Hepatic stellate cell (primary cell): ENCODE measurements at regions not wholly inside any gene's neighbourhood (a gene's known extent, or its start where the extent isn't known, plus 50 kb on each side); places are given as distances from the start of the nearest gene placed in this dataset.
"Not testable (repeated sequence)": the region's sequence is repeated elsewhere in the genome, so short reads cannot be mapped to it uniquely, and the experiment has no call there.

Experiments used
- DNase-seq: peaks from one replicate; pipeline ENCODE4 v3.0.0; 2011; ENCODE audit warnings: low spot score

DNA sequence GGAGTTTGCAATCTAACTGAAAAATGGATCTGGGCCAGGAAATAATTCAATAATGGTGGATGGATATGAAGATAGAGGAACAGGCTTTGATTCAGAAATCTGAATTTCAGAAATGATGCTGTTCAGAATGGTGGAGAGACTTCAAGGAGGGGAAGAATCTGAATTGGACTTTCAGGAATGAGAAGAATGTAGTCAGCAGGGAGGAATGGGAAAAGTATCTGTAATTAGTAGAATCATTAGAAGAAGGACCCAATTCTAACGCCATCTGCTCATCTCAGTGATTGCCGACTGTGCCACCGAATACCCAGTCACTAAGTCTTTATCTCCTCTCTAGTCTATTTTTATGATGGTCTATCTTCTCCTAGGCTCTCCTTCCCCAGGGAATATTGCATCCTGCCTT lies 363.2 kb downstream of the GALC start:
- DNase-seq = no peak

DNA sequence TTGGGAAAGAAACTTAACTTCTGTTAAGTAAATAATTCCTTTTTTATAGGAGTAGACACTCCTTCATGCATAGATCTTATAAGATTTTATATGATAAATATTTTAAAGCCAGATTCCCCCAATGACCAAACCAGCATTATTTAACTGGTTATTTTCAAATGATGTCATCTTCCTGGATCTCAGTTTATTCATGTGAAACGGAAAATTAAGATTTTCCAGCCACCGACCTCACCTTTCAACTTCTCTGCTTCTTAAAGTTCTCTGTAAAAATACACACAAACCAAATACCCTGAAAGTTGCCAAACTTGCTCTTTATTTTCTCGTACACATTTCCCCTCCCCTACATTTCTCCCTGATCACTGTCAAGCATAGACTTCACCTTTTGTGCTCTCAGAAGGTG lies 364.2 kb downstream of the GALC start:
- DNase-seq = no peak

DNA sequence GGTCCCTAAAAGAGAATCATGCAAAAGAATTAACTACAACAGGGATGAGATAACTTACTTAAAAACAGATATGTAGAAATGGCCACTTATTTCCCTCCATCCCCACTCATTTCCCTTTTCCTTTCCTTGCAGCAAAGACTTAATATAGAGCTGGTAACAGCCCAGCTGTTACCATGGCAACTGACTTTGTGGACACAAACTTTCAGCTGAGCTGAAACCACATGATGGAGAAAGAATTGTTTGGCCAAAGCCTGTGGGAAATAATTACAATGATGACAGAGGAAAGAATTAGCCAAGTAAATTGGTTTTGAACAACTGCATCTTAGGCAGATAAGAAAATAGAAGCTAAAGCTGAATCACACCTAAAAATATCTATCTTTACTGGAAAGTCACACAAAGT lies 364.9 kb downstream of the GALC start:
- no peak for DNase-seq

DNA sequence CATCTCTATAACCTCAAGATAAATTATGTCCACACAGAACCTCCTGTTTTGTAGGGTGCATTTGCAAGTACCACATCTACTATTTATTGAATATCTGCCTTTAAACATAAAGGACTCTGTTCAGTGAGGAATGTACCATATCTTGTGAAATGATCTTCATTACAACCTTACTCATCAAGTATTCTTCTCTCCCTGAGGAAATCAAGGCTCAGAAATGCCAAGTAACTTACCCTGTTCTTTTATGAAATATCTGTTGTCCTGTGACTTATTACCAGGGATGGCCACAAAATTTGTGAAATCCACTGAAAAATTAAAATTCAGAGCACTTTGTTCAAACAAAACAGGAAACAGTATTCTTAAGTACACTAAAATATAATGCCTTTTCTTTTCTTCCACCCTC lies 366.7 kb downstream of the GALC start:
- no peak for DNase-seq

DNA sequence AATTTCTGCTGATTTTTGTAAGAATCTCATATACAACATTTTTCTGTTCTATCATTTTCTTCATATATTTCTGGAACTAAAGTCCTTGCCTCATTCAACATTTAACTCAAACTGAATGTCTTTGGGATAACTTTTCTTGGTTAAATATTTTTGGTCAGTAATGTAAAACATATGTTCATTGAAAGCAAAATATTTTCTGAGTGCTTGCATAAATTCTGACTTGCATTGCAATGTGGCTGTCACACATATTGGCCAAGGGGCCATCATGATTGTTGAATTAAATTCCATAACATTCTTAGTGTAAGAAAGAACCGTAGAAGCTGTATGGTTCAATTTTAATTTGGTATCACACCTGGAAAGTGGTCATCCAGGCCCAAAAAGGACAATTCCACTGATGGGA lies 369.4 kb downstream of the GALC start:
- no peak for DNase-seq

DNA sequence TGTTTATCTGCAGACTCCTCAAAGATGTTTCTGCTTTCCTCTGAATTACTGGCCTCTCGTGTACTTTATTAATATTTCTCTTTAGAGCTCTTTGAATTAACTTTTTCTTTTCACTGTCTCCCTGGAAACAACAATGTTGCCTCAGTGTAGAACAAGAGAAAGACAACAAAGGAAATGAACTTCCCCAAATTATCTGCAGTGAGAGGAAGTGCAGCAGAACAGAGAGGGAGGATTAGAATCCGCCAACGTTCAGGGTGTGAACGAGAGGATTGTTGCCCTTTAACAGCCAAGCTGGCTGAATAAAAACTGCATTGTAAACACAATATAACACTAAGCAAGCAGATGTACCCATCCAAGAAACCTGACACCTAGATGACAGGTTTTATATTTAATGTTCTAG lies 375.9 kb downstream of the GALC start:
- DNase-seq = no peak

DNA sequence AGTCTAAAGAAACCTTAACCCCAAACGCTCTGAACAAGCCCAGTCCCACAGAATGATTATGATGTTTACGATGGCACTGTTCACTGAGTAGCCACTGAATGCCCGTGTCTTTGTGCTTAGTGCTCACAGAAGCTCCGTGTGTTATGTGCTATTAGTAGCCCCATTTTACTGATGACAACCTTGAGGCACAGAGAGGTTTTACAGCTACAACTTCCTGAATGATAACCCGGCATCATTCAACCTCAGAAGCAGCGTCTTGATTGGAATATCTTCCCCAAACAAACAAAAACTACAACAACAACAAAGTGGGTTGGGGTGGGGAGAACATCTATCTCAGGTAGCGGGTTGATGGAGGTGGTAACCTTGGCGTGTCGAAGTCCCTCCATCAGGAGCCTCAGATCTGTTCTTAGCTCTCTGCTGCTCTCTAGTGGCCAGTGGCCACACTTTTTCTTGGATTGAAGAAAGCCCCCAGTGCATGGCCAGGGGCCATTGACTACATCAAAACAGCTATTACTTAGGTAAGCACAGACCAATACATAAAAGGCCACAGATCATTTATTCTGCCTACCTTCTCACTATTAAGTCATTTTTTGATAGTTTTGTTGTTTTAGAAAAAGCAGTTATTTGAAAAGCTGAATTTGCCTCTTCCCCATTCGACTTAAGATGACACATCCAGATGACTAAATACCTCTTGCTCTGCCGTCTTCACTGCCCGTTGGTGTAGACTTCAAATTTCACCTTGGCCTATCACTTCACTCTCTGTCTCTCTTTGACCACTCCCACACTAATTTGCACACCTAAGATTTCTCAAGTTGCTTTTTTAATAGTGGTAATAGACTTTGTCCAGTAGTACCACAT lies 376.9 kb downstream of the GALC start:
- peak; percentile 3 for DNase-seq

DNA sequence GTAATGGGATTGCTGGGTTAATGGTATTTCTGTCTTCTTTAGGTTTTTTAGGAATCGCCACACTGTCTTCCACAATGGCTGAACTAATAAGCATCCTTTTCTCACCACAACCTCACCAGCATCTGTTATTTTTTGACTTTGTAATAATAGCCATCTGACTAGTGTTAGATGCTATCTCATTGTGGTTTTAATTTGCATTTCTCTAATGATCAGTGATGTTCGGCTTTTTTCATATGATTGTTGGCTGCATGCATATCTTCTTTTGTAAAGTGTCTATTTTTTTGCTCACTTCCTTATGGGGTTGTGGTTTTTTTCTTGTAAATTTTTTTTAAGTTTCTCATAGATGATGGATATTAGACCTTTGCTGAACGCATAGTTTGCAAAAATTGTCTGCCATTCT lies 377.9 kb downstream of the GALC start:
- DNase-seq = no peak

DNA sequence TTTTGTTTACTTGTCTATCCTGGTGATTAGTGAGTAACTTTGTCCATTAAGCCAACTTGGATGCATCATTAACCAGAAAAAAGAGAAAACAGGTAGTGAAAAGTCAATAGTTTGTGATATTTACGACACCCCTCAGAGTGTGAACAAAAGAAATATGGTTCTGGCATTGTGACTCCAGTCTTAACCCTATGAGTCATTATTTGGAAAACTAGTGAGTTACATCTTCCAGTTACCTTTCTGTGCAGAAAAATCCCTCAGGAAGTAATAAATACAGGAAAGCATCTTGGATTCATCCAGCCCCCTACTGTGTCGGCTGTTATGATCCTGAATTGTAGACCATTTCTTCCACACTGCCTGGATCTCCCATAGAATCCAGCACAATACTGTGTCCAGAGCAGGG lies 379.1 kb downstream of the GALC start:
- no peak for DNase-seq

DNA sequence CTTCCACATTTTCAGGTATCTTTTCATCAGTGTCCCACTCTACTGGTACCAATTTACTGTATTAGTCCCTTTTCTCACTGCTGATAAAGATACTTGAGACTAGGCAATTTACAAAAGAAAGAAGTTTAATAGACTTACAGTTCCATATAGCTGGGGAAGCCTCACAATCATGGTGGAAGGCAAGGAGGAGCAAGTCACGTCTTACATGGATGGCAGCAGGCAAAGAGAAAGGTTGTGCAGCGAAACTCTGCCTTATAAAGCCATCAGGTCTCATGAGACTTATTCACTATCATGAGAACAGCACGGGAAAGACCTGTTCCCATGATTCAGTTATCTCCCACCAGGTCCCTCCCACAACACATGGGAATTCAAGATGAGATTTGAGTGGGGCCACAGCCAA lies 385.9 kb downstream of the GALC start:
- not testable (repeated sequence) for DNase-seq

DNA sequence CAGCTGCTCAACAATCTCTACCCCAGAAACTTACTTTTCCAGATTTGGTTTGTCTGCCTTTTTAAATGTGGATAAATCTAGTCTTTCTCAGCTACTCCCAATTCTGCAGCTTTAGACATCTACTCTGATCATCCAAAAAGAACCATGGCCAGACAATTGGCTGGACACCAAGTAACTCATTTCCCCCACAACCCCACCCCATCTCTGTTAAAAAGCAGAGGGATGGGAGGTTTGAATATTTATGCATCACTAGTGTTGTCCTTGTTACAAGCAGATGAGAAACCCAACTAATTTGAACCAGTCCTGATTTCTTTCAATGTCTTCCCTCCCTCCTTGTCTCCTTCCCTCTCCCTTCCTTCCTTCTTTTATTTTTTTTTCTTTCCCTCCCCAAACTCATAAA lies 391.9 kb downstream of the GALC start:
- no peak for DNase-seq

DNA sequence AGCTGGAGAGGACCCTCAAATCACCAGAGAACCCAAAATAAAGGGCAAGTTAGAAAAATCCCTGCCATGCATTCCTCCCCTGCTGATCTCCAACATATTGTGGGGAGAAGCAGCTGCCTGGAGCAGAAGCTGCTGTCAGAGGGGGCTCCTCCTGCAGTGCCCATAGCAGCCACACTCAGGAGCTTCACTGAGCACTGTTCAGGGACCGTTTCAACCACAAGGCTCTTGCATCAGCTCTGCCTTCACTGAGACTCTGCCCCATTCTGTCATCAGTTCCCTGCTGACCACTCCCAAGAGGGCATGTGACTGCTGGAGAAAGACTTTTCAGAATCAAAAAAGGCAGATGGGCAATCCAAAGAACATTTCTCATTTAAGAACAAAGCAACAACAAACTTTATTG lies 392.7 kb downstream of the GALC start:
- DNase-seq = no peak

DNA sequence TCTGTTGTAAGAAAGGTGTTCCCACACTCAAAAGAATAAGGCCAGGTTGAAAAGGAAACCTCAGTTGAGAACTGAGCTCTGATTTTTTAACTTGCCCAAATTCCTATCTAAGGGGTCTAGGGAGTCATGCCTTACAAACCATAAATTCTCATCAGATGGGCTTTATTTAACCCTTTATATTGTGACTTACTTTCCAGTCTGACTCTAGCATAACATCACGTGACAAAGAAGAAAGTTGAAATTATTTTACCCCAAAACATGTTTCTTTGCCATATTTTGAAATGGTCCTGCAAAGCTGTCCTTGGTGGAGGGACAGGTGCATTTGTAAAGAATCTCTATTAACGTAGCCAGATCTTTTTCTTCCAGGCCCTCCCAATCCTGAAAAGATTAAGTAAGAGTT lies 411.7 kb downstream of the GALC start:
- no peak for DNase-seq

DNA sequence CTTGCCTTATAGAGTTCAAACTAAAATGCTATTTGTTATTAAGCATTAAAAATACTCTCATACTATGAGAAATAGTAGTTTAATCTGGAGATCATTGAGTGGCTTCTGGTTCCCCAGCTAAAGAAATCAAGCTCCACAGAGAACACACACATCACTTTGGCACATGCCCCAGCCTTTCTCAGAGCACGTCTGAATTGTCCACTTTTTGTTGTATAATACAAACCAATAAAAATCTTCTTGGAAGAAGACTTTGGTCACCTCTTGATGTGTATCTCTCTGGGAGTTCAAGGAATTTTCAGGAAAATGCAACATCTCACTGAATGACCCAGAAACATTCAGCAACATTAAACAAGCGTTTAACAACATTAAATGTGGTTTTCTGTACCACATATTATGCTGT lies 413.9 kb downstream of the GALC start:
- no peak for DNase-seq

DNA sequence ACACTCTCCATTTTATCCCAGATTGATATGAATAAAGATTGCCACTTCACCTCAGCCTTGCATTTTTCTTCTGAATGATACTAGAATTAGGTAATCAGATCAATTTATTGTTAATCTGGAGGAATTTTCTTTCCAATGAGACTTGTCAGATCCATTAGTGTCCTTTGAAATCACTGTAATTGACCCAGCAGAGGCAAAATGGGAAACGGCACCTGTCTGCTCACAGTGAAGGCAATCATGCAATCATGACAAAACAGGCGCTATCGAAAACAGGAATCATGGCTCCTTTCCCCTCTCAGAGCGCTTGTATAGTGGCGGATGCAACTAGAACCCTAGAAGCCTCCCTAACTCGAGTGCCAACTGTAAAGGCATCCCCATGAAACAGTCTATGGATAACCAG lies 417.6 kb downstream of the GALC start:
- no peak for DNase-seq

DNA sequence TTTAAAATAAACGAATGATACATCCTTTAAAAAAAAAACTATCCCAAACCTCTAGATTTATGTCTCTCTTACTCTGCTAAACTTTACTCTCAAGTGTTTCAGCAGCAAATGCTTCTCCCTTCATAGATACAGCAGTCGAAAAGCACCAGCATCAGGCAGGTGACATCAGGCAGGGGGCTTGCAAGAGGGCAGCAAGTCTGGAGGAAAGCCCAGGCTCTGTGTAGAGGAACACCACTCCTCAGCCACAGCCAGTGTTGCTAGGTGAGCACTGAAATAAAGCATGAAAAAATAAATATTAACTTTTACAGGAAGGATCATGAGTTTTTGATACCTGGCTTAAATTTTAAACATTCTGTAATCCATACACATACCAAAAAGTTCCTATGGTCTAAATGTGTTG lies 419.4 kb downstream of the GALC start:
- DNase-seq = no peak

DNA sequence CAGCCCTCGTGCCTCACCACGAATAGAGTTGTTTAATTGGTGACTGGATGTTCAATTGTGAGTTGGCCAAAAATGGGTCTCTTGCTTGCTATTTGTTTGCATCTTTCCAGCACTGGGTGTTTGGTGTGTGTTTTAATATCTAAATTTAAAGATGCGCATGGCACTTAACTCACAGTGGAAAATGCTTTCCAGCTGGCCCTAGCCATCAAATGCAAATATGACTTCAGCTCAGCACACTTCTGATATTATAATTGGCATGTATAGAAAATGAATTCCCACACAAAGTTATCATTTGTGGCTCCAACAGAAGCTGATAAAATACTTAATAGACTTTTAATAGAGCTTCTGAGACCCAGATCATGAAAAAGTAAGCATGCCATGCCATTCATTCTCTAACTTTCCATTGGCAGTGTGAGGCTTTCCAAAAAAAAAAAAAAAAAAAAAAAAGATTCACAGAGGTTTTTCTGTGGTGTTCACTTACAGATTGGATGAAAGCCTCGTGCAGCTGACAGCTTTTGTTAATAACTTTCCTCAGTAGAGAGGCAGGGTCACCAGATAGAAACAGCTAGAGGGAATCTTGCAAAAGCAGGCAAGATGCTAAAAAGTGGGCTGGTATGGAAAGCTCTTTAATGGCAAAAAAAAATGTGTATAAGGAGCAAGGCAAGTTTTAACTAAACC lies 425.2 kb downstream of the GALC start:
- DNase-seq = no peak

DNA sequence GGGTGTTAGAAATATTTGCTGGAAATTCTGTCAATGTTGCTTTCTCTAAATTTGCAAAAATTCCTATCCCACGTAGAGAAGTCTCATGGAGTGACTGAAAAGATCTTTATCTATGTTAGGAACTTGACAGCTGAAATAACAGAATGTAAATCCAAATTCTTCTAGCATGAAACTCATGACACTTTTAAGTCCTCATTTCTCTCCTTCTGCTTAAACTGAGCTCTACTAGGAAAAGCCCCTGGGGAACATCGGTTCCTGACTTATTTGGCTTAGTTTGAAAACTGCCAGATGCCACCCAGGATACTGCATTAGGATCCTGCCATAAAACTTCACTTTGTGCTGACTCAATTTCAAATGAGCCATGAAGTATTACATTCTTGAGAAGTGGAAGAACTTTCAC lies 426.0 kb downstream of the GALC start:
- DNase-seq = no peak

DNA sequence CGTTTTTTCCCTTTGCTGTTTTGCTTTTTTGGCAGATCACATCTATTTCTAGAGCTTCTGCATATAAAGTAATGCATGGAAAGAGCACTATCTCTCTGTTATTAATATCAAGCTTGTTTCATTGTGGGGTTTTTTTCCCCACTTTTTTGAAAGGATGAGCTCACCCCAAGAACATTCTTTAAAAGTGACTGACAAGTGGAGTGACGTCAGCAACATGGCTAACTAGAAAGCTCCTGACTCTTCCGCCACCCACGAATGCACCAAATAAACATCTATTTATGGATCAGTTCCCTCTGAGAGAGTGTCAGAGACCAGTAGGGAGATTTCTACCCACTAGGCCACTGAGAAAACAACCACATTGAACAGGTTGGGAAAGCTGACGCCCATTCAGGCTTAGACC lies 445.4 kb downstream of the GALC start:
- no peak for DNase-seq

DNA sequence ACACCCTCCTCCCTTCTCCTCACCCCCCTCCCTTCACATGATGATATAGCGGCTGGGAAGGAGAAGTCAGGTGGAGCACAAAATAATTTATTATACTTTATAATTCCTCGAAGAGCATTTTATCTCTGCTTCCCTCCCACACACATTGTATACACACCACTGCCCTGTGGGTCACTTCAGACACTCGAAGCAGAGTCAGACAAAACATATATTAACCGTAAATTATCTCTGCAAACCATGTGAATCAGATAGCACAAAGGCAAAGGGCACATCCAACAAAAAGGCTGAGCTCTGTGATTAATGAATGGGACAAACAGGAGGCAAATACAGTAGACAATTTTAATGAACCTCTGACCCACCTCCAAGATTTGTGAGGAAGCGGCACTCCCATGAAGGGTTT lies 450.7 kb downstream of the GALC start:
- no peak for DNase-seq

DNA sequence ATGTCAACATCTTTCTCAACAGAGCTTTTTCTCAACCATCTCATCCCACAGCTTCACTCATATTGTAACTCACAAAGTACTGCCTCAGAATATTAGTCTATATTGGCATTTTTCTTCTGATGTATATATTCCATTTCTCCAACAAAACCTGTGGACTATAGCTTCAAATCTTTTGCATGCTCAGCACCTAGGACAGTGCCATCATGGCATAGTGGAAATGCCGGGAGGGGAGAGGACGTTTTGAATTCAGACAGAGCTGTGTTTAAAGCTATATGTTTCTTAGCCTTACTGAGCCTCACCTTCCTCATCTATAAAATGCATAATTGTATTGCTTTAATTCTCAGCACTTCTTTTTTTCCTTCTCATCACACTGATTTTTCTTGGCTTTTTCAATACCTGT lies 452.6 kb downstream of the GALC start:
- no peak for DNase-seq

DNA sequence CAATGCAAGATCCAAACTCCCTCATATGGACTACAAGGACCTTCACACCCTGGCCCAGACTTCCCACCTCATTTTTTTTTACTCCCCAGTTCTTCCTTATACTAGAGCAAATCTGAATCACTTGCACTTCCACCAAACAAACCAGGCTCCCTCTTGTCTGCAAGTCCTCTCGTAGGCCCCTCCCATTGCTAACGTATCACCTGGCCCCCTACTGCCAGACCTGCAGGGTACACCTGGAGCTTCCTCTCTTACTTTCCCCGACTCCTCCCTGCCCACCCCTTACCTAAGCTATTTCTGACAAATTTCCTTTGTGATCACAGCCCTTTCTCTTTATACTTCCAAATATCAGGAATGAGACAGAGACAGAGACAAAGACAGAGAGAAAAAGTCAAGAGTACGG lies 463.9 kb downstream of the GALC start:
- DNase-seq = no peak

DNA sequence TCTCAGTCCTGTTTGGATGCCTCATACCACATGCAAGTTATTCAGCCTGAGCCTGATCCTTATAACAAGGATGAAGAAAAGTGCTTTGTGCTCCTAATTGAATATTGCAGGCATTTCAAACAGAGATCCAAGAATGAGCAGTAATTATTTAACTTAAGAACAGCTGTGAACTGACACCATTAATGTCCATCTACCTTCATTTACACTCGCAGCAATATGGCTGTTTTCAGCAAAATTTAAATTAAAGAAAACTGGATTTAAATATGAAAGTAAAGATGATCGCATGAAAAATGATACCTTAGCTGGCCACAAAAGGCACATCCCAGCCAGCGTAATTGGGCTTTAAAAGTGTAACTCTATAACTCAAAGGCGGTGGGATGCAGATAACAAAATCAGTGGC lies 466.3 kb downstream of the GALC start:
- DNase-seq = no peak

DNA sequence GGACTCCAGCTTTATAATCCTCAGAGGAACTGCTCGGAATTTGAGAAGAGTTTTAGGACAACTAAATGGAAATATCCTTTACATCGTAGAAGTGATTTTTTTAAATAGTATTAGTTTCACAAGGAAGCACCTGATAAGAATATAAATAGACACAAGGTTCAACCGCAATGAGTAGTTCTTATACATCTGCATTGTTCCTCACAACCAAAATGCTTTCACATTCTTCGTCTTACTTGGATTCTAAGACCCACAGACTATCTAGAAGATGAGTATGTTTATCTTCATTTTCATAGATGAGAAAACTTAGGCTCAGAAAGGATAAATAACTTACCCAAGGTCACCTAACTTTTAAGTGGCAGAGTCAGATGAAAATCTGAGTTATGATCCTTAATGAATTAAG lies 469.0 kb downstream of the GALC start:
- DNase-seq = no peak
